ENCODE measurements at regions not wholly inside any gene's neighbourhood (a gene's known extent, or its start where the extent isn't known, plus 50 kb on each side); places are given as distances from the start of the nearest gene placed in this dataset.
"Not testable (repeated sequence)": the region's sequence is repeated elsewhere in the genome, so short reads cannot be mapped to it uniquely, and the experiment has no call there.

- no peak for DNase-seq (ENCODE audit: low read depth)
Measured at GRCh38 chr4:78691971-78692821, 84.0 kb upstream of the BMP2K start.

GRCh38 chr4:78692822-78693170, 83.4 kb upstream of the BMP2K start:
- no peak for DNase-seq (ENCODE audit: low read depth)

GRCh38 chr4:78693777-78694456, 82.2 kb upstream of the BMP2K start:
- no peak for DNase-seq (ENCODE audit: low read depth)

GRCh38 chr4:78694457-78694787, 81.7 kb upstream of the BMP2K start:
- no peak for DNase-seq (ENCODE audit: low read depth)

- no peak for DNase-seq (ENCODE audit: low read depth)
Measured at GRCh38 chr4:78695910-78696309, 80.2 kb upstream of the BMP2K start.

- DNase-seq (ENCODE audit: low read depth), result no peak
Measured at GRCh38 chr4:78703079-78703478, 73.1 kb upstream of the BMP2K start.

GRCh38 chr4:78704317-78704716, 71.8 kb upstream of the BMP2K start:
- DNase-seq (ENCODE audit: low read depth), result no peak

- DNase-seq (ENCODE audit: low read depth), result no peak
Measured at GRCh38 chr4:78704981-78705683, 71.0 kb upstream of the BMP2K start.

GRCh38 chr4:78706302-78706701, 69.8 kb upstream of the BMP2K start:
- no peak for DNase-seq (ENCODE audit: low read depth)

- no peak for DNase-seq (ENCODE audit: low read depth)
Measured at GRCh38 chr4:78707268-78707667, 68.9 kb upstream of the BMP2K start.

GRCh38 chr4:78707793-78708192, 68.4 kb upstream of the BMP2K start:
- DNase-seq (ENCODE audit: low read depth), result no peak

GRCh38 chr4:78710536-78710935, 65.6 kb upstream of the BMP2K start:
- no peak for DNase-seq (ENCODE audit: low read depth)

GRCh38 chr4:78711676-78712075, 64.5 kb upstream of the BMP2K start:
- no peak for DNase-seq (ENCODE audit: low read depth)

- not testable (repeated sequence) for DNase-seq (ENCODE audit: low read depth)
Measured at GRCh38 chr4:78714598-78714997, 61.6 kb upstream of the BMP2K start.

- DNase-seq (ENCODE audit: low read depth), result not testable (repeated sequence)
Measured at GRCh38 chr4:78715372-78715771, 60.8 kb upstream of the BMP2K start.

GRCh38 chr4:78717712-78718111, 58.4 kb upstream of the BMP2K start:
- DNase-seq (ENCODE audit: low read depth), result not testable (repeated sequence)

- no peak for DNase-seq (ENCODE audit: low read depth)
Measured at GRCh38 chr4:78720204-78720603, 55.9 kb upstream of the BMP2K start.

- DNase-seq (ENCODE audit: low read depth), result peak; percentile 10
Measured at GRCh38 chr4:78720994-78721677, 55.0 kb upstream of the BMP2K start.

- DNase-seq (ENCODE audit: low read depth), result no peak
Measured at GRCh38 chr4:78721747-78722146, 54.4 kb upstream of the BMP2K start.

- DNase-seq (ENCODE audit: low read depth), result no peak
Measured at GRCh38 chr4:78722320-78722719, 53.8 kb upstream of the BMP2K start.

GRCh38 chr4:78722878-78723277, 53.3 kb upstream of the BMP2K start:
- no peak for DNase-seq (ENCODE audit: low read depth)
